GM19328 (cell line): ENCODE measurements at regions not wholly inside any gene's neighbourhood (a gene's known extent, or its start where the extent isn't known, plus 50 kb on each side); places are given as distances from the start of the nearest gene placed in this dataset.
"Not testable (repeated sequence)": the region's sequence is repeated elsewhere in the genome, so short reads cannot be mapped to it uniquely, and the experiment has no call there.

Experiments used
- ATAC-seq: cut with Tn5 transposase; IDR thresholded peaks from one replicate; pipeline ENCODE4 v1.9.1; 2021; ENCODE audit warnings: mild to moderate bottlenecking, moderate library complexity; ENCODE audit not compliant: unreplicated experiment

DNA sequence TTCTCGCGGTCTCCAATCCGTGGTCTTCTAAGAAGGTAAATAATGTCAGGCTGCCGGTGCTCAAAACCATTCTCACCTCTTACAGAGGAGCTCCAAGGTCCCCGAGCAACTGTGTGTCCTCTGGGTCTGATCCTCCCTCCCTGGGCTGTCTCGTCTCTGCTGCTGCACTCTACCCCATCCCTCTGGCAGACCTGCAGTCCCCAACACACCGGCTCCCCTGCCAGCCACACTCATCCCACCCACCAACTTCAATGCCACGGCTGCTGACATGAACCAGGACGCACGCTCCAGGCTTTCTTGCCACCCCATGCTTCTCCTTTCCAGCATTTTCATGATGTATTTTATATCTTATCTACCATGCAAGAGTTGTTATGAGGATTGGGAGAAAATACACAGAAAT, 559.5 kb upstream of the SALL3 start:
- ATAC-seq: no peak

GRCh38 chr18:78421392-78421791, 558.2 kb upstream of the SALL3 start:
- ATAC-seq: no peak

DNA sequence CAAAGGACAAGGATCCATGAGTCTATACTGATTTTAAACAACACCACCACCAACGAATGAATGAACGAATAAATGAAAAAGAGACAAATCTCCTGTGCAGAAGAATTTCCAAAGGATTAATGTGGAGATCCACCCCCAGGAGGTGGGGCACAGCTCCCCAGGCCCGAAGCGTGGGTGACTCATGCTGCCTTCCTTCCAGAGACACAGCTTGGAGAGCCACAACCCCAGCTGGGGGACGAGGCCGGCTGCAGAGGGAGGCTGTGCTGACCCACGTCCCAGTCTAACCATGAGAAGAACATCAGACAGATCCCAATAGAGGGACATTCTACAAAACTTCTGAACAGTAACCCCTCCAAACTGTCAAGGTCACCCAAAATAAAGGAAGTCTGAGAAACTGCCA, 557.3 kb upstream of the SALL3 start:
- no peak for ATAC-seq

GRCh38 chr18:78423811-78424210, 555.8 kb upstream of the SALL3 start:
- no peak for ATAC-seq

GRCh38 chr18:78424403-78425018, 555.1 kb upstream of the SALL3 start:
- no peak for ATAC-seq

DNA sequence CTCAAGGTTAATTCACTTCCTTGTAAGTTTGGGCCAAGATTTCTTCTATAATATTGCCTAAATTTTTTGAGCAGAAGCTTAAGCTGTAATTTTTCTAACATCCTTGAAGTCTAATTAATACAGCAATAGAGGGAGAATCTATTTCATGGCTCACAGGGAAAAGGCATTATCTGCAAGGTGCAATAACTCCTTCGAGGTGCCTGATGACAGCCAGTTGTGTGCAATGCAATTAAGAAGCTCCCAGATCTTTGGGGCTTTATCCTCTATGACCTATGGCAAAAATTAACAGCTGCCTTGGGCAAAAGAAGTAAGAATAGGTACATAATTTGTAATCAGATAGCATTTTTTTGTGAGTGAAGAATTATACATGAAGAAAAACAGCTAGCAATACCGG, 554.6 kb upstream of the SALL3 start:
- ATAC-seq: no peak

DNA sequence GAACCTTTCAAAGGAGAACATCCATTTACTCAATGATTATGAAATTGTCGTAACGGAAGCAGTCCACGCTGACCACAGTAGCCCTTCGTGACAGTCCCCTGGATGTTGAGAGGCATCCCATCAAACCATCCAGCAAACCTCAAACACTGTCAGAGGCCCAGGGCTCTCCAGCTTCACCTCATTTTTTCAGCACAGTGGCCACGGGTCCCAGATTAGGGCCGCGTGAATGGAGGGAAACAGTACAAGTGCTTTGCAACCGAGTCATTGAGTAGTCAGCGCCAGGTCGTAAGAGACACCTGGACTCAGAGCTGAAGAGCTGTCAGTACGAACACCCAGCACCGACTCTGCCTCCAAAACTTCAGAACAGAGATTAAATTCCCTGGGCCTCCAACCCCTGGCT, 552.5 kb upstream of the SALL3 start:
- no peak for ATAC-seq

DNA sequence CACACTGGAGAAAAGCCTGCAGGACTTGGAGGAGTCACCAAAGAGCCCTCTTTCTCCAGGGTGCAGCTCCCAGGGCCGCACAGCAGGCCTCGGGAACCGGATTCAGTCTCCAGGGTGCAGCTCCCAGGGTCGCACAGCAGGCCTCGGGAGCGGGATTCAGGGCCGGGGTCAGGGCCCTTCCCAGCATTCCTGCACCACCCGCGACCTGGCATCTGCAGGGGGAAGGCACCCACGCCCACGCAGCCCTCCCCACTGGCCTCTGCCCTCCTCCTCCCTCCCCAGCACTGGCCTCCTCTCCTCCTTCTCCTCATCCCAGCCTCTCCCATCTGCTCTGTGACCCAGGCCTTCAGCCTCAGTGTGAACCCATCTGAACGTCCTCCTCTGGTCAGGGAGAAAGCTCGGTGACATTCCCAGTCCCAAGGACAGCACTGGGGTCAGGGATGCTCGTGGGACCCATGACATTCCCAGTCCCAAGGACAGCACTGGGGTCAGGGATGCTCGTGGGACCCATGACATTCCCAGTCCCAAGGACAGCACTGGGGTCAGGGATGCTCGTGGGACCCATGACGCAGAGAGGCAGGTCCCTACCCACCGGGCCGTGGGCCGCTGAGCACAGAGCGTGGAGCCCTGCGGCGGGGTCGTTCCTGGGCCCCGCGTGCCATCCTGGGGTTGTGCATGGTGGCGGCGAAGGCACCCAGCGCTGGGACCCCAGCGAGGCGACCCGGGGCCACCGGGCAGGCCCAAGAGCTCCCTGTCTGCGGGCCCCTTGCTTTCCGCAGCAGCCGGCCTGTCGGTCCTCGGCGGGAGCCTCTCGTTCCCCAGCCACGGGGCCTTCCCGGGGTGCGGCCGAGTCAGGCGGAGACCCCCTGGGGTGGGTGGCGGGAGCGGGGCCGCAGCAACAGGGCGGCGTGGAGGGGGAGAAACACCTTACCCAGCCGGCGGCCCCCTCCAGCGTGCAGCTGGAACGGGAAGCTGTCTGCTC, 550.2 kb upstream of the SALL3 start:
- no peak for ATAC-seq

DNA sequence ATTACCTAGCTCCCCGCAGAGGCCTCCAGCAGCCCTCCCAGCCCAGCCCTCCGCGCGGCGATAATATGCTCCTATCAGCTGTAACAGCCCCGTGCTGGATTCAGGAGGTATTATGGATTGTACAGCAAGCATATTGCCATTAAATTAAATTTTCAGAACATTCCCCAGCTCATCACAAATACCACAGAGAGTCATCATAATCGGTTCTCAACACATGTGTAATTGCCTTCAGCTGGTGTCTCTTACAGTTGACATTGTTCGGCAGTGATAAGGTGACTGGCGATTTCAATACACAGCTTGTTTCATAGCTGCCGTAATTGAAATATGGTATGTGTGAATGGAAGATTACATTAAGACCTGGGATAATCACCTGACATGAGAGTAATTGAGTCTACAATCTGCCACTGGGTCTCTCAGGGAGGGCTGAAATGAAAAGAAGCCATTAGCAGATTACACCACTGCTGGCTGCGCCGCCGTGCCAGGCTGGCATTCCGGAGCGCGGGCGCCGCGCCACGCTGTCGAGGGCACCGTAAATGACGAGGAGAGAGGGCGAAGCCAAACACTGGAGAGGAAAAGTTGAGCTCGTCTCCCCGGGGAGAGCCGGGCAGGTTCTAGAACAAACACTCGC, 549.4 kb upstream of the SALL3 start:
- no peak for ATAC-seq

DNA sequence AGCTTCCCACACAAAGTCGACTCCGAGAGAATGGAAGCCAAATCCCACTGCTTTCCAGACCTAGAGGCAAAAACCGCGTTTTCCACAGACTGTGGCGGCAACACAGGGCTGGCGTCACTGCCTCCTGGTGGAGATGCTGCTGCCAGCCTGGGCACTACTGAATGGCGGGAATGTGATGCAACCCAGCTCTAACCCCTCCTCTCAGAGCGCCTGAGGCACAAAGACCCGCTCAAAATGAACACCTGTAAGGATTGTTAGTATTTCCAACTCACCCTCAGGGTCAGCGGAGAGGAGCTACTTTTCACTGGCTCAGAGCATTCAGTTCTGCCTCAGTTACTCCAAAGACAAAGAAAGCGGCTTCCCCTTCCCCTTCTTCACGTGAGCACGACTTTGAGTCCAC, 548.0 kb upstream of the SALL3 start:
- no peak for ATAC-seq

GRCh38 chr18:78433562-78433961, 546.1 kb upstream of the SALL3 start:
- ATAC-seq: no peak

- no peak for ATAC-seq
Observed at GRCh38 chr18:78436110-78436509, 543.5 kb upstream of the SALL3 start.

- ATAC-seq: not testable (repeated sequence)
Observed at GRCh38 chr18:78438235-78438634, 541.4 kb upstream of the SALL3 start.

DNA sequence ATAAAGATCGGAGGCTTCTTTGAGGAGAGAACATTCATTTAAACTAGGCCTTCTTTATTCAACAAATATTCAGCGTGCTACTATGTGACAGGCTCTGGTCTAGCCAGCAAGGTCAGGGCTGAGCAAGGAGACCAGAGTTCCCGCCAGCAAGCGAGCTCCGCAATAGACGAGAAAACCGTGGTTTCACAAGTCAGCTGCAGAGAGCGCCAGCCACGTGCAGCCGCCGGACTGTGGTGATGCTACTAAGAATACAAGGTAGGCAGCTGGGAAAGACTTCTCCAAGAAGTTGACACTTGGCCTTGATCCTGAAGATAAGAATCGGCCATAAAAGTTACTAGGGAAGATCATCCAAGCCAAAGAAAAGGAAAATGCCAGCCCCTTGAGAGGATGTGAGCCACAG, 533.7 kb upstream of the SALL3 start:
- ATAC-seq: no peak

GRCh38 chr18:78447211-78447610, 532.4 kb upstream of the SALL3 start:
- ATAC-seq: no peak

DNA sequence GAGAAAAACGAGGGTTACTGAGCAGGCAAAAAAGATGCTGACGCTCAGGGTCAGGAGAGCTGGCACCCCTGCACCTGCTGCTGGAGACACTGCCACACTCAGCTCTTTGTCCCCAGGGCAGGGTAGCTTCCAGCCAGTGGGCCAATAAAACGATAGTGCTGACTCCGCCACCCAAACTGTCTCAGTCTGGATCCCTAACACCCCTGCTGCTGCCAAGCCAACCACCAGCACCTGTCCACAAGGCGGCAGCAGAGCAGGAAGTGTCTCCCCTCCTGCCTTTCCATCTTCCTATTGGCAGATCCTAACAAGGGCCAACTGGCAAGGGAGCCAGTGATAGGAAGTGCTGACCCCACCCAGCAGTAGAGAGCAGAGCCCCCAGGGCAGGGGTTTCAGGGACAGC, 531.5 kb upstream of the SALL3 start:
- ATAC-seq: no peak

DNA sequence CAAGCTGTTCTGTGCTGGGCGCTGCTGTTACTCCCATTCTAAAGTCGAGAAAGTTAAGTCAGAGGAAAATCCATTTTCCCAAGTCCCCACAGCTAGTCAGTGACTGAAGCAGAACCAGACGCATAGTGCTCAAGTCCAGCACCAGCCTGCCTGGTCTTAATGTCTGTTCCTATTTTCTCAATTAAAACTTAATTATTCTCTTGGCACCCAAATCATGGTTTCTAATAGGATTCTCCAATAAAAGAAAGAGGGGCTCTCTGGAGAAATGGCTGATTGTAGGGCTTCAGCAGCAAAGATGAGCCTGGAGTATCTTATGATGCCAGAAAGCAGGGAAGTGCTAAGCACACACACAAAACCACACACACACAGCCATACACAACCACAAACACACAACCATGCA, 531.0 kb upstream of the SALL3 start:
- no peak for ATAC-seq

DNA sequence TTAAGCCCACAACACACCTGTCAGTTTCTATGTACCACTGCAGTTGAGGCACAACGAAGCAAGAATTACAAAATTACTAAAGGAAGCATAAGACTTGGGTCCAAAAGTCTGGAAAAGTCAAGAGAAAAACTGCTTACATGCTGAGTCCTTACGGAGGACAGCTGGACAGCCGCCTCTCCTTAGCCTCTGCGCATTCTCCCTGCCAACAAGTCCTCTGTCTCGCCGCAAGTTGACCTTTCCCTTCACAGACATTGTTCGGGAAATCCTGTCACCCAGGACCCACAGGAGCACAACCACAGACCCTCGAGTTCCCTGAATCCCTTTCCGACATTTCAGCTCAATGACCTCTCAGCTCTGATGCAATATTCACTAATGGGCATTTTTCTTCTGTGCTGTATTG, 525.4 kb upstream of the SALL3 start:
- ATAC-seq: no peak

DNA sequence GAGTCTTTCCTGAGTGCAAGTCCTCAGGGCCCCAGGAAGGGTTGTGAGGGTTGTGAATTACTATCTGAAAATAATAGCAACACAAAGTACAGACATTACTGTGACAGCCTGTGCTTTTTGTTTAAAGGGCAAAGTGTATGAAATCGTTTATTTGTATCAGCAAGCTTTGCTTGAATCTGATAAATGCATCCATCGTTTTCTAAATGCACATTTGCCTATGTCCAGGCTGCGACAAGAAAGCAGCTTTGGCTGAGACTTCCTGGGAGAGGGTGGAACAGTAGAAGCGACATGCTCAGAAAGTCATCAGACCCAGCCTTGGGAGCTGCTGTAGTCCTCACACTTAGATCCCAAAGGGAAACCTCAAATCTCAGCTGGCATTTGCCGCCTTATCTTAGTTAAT, 524.2 kb upstream of the SALL3 start:
- no peak for ATAC-seq

- ATAC-seq: no peak
Observed at GRCh38 chr18:78457011-78457410, 522.6 kb upstream of the SALL3 start.

- ATAC-seq: no peak
Observed at GRCh38 chr18:78457731-78458130, 521.9 kb upstream of the SALL3 start.

DNA sequence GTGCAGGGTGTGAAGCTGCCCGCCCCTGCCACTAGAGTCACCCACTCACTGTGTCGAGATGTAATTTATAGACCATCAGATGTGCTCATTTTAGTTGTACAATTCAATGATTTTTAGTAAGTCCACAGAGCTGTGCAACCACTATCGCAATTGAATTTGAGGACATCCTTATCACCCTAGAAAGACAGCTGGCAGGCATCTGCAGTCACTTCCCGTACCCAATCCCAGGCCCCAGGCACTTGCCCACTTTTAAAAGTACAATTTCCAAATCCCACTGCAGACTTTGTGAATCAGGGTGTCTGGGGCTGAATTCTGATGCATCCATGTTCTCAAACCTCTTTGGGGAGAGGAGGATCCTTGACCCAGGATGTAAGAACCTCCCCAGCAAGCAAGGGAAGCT, 521.3 kb upstream of the SALL3 start:
- ATAC-seq: no peak
